Spleen (tissue), 7 donors: ENCODE measurements at regions not wholly inside any gene's neighbourhood (a gene's known extent, or its start where the extent isn't known, plus 50 kb on each side); places are given as distances from the start of the nearest gene placed in this dataset.

Source experiments
- CTCF ChIP-seq, 11 experiments: fragments of 200-600 bp in 7 of 11; fragments of 450-650 bp in 4 of 11; sonication (generic) in 4 of 11; IDR thresholded peaks in 8 of 11; conservative IDR thresholded peaks in 3 of 11; 1 replicate in 7 of 11; 2 replicates in 4 of 11; pipeline versions ENCODE4 v1.4.0 to v1.8.0; 2016 to 2021; ENCODE audit warnings: antibody characterized with exemption in 11 of 11, inconsistent platforms in 4 of 11, mild to moderate bottlenecking in 1 of 11
- POLR2A ChIP-seq, 3 donors: fragments of 450-650 bp; IDR thresholded peaks; one replicate each; pipeline ENCODE4 v1.5.1; 2017; ENCODE audit warnings: antibody characterized with exemption in 3 of 3, mild to moderate bottlenecking in 1 of 3
- POLR2AphosphoS5 ChIP-seq, 3 donors: sonication (generic); formaldehyde crosslinking; IDR thresholded peaks; one replicate each; pipeline ENCODE4 v1.5.1; 2017; ENCODE audit warnings: antibody characterized with exemption in 3 of 3
- donor health status: DM: no; HTN: no; CAD: no; lungs with moderate emphysema.
- donor health status: DM: no; HTN: no; CAD: no.
- donor health status: DM: no; HTN: no; CAD: no.

GRCh38 chr9:99349870-99350269, 127.8 kb downstream of the SEC61B start:
- TF ChIP-seq POLR2AphosphoS5 (IDR thresholded peaks at IDR 0.05) (no peak), POLR2A (IDR thresholded peaks at IDR 0.05) (no peak), CTCF (IDR thresholded peaks at IDR 0.05 in 8 of 11, conservative IDR thresholded peaks at IDR 0.05 in 3 of 11) (no peak)
